ENCODE measurements at regions not wholly inside any gene's neighbourhood (a gene's known extent, or its start where the extent isn't known, plus 50 kb on each side); places are given as distances from the start of the nearest gene placed in this dataset.

DNA sequence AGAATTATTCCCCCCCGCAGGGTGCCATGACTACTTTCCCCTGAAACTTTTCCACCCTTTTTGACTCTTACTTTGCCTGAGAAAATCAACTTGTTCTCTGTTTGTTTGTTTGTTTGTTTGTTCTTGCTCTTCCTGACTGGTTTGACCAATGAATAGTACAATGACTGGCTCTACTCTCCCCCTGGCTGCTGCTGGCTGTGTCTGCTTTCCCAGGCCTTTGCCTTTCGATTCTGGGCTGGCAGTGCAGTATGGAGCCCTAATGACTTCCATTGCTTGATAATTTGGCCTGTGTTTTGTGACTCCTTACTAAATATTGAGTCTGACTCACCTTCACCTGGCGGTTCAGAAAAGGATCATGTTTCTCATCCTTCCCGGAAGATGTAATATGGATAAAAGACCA, 241.1 kb downstream of the TMEM182 start:
- peaks cover 17% of the 10 kb centered on the region for H3K9me3 Mint-ChIP-seq
- TF ChIP-seq, protein P1, sequence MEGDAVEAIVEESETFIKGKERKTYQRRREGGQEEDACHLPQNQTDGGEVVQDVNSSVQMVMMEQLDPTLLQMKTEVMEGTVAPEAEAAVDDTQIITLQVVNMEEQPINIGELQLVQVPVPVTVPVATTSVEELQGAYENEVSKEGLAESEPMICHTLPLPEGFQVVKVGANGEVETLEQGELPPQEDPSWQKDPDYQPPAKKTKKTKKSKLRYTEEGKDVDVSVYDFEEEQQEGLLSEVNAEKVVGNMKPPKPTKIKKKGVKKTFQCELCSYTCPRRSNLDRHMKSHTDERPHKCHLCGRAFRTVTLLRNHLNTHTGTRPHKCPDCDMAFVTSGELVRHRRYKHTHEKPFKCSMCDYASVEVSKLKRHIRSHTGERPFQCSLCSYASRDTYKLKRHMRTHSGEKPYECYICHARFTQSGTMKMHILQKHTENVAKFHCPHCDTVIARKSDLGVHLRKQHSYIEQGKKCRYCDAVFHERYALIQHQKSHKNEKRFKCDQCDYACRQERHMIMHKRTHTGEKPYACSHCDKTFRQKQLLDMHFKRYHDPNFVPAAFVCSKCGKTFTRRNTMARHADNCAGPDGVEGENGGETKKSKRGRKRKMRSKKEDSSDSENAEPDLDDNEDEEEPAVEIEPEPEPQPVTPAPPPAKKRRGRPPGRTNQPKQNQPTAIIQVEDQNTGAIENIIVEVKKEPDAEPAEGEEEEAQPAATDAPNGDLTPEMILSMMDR (IDR thresholded peaks at IDR 0.05; ENCODE audit: unreplicated experiment): no peak
- H3K4me1 Mint-ChIP-seq: no peaks in the 10 kb centered on the region
- H3K27me3 Mint-ChIP-seq (ENCODE audit: low read depth): peaks cover 1% of the 10 kb centered on the region
- no peak overlapping the region for H3K4me3 Mint-ChIP-seq
- no peaks in the 10 kb centered on the region for H3K36me3 Mint-ChIP-seq
- H3K27ac Mint-ChIP-seq: no peak overlapping the region
- no peak for DNase-seq (ENCODE audit: low spot score in 2 of 2, unreplicated experiment in 2 of 2)

- Mint-ChIP-seq H3K4me1 (no peaks in the 10 kb centered on the region), H3K9me3 (peaks cover 11% of the 10 kb centered on the region), H3K4me3 (no peak overlapping the region), H3K36me3 (no peaks in the 10 kb centered on the region), H3K27ac (no peak overlapping the region), H3K27me3 (ENCODE audit: low read depth) (peaks cover under 1% of the 10 kb centered on the region)
- no peak for DNase-seq (ENCODE audit: low spot score in 2 of 2, unreplicated experiment in 2 of 2)
- TF ChIP-seq, protein P1 (IDR thresholded peaks at IDR 0.05; ENCODE audit: unreplicated experiment): no peak
Measured at GRCh38 chr2:103003750-103004260, 242.0 kb downstream of the TMEM182 start.

DNA sequence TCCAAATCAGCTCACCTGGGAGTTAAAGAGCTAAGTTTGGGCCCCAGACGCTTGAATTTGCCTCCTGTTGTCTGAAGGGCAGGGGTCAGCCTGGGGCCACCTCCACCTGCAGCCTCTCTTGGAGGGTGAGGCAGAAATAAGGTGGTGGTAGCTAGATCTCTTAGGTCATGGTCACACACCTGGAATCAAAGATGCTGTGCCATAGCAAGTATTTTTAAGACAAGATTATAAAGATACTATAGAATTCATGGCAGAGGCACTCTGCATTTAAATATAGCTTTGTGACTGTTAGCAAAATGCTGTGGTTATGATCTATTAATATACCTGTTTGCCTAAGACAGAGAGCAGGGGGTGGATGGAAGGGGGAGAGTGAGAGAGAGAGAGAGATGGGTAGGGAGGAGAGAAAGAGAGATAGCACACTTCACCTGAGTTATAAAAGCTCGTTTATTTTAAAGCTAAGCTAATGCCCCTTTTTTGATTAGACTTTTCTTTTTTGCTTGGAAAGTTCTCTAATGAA, 242.7 kb downstream of the TMEM182 start:
- no peak for DNase-seq (ENCODE audit: low spot score in 2 of 2, unreplicated experiment in 2 of 2)
- TF ChIP-seq, protein P1 (IDR thresholded peaks at IDR 0.05; ENCODE audit: unreplicated experiment): no peak
- H3K27me3 Mint-ChIP-seq (ENCODE audit: low read depth): no peaks in the 10 kb centered on the region
- H3K27ac Mint-ChIP-seq: no peak overlapping the region
- peaks cover 5% of the 10 kb centered on the region for H3K4me1 Mint-ChIP-seq
- no peak overlapping the region for H3K4me3 Mint-ChIP-seq
- no peaks in the 10 kb centered on the region for H3K36me3 Mint-ChIP-seq
- H3K9me3 Mint-ChIP-seq: peaks cover 11% of the 10 kb centered on the region

- Mint-ChIP-seq H3K9me3 (peaks cover 11% of the 10 kb centered on the region), H3K27me3 (ENCODE audit: low read depth) (no peaks in the 10 kb centered on the region), H3K36me3 (no peaks in the 10 kb centered on the region), H3K27ac (no peak overlapping the region), H3K4me3 (no peak overlapping the region), H3K4me1 (peaks cover 12% of the 10 kb centered on the region)
- no peak for DNase-seq (ENCODE audit: low spot score in 2 of 2, unreplicated experiment in 2 of 2)
- TF ChIP-seq, protein P1 (IDR thresholded peaks at IDR 0.05; ENCODE audit: unreplicated experiment): no peak
Measured at GRCh38 chr2:103005393-103005792, 243.6 kb downstream of the TMEM182 start.

DNA sequence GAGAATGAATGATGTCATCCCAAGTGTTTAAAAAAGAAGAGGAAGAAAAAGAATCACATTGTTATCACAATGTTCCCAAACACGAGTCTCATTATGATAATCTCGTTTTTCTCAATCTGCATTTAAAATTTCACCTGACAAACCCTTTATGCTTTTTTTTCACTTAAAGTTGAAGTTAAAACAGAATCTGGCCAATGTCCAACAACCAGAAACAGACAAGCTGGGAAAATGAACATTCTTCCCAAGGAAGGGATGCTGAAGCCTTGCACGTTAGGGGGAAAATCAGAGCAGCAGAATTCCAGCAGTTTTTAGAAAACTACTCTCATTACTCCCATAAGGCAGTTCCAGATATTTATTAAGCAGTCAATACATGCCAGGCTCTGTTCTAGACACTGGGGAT, 245.3 kb downstream of the TMEM182 start:
- Mint-ChIP-seq H3K27ac (no peak overlapping the region), H3K27me3 (ENCODE audit: low read depth) (no peaks in the 10 kb centered on the region), H3K4me3 (no peak overlapping the region), H3K36me3 (no peaks in the 10 kb centered on the region), H3K4me1 (peaks cover 14% of the 10 kb centered on the region), H3K9me3 (peaks cover 2% of the 10 kb centered on the region)
- no peak for DNase-seq (ENCODE audit: low spot score in 2 of 2, unreplicated experiment in 2 of 2)
- TF ChIP-seq, protein P1 (IDR thresholded peaks at IDR 0.05; ENCODE audit: unreplicated experiment): no peak

- TF ChIP-seq, protein P1 (IDR thresholded peaks at IDR 0.05; ENCODE audit: unreplicated experiment): no peak
- H3K4me3 Mint-ChIP-seq: no peak overlapping the region
- H3K27ac Mint-ChIP-seq: no peak overlapping the region
- no peak for DNase-seq (ENCODE audit: low spot score in 2 of 2, unreplicated experiment in 2 of 2)
- H3K27me3 Mint-ChIP-seq (ENCODE audit: low read depth): peaks cover 2% of the 10 kb centered on the region
- H3K36me3 Mint-ChIP-seq: no peaks in the 10 kb centered on the region
- no peaks in the 10 kb centered on the region for H3K9me3 Mint-ChIP-seq
- H3K4me1 Mint-ChIP-seq: peaks cover 16% of the 10 kb centered on the region
Measured at GRCh38 chr2:103008586-103008985, 246.8 kb downstream of the TMEM182 start.

All from mesothelial cell of epicardium (in vitro differentiated cells).